Karpas-422 (cell line): ENCODE measurements at regions not wholly inside any gene's neighbourhood (a gene's known extent, or its start where the extent isn't known, plus 50 kb on each side); places are given as distances from the start of the nearest gene placed in this dataset.

Source experiments
- DNase-seq: peaks from one replicate; pipeline ENCODE4 v3.0.0-alpha.2; 2015
- H2AFZ ChIP-seq: fragments of 200-600 bp; sonication (generic); 2 replicates; pipeline ENCODE4 v1.6.1; 2014; ENCODE audit warnings: antibody characterized with exemption, low read length, mixed read lengths
- H3K27ac ChIP-seq: fragments of 200-600 bp; sonication (generic); 2 replicates; pipeline ENCODE4 v1.5.1; 2014; ENCODE audit warnings: mild to moderate bottlenecking, low read length, moderate library complexity
- H3K27me3 ChIP-seq: fragments of 200-600 bp; sonication (generic); 2 replicates; pipeline ENCODE4 v1.6.1; 2014; ENCODE audit warnings: low read length, mixed read lengths
- H3K36me3 ChIP-seq: fragments of 200-600 bp; sonication (generic); 2 replicates; pipeline ENCODE4 v1.6.1; 2014; ENCODE audit warnings: low read length, mixed read lengths; ENCODE audit not compliant: insufficient read depth
- H3K4me1 ChIP-seq: fragments of 200-600 bp; sonication (generic); 2 replicates; pipeline ENCODE4 v1.6.1; 2014; ENCODE audit warnings: mild to moderate bottlenecking, low read length, mixed read lengths
- H3K4me2 ChIP-seq: fragments of 200-600 bp; sonication (generic); 2 replicates; pipeline ENCODE4 v1.6.1; 2014; ENCODE audit warnings: low read length, low read depth, mild to moderate bottlenecking; ENCODE audit not compliant: poor library complexity, severe bottlenecking
- H3K4me3 ChIP-seq: fragments of 200-600 bp; sonication (generic); 2 replicates; pipeline ENCODE4 v1.5.1; 2014; ENCODE audit warnings: mild to moderate bottlenecking, antibody characterized with exemption, low read length, mixed read lengths
- H3K79me2 ChIP-seq: fragments of 200-600 bp; sonication (generic); 2 replicates; pipeline ENCODE4 v1.6.1; 2014; ENCODE audit warnings: mild to moderate bottlenecking, low read length, mixed read lengths
- H3K9ac ChIP-seq: fragments of 200-600 bp; sonication (generic); 2 replicates; pipeline ENCODE4 v1.6.0; 2014; ENCODE audit warnings: low read length
- H3K9me2 ChIP-seq: fragments of 200-600 bp; sonication (generic), shearing (Covaris generic); replicated peaks from 2 replicates; pipeline ENCODE4 v1.6.0; 2014; ENCODE audit warnings: mild to moderate bottlenecking, low read length, moderate library complexity; ENCODE audit not compliant: insufficient read depth
- H3K9me3 ChIP-seq: fragments of 300-700, 200-600 bp; sonication (generic); 2 replicates; pipeline ENCODE4 v1.6.1; 2014; ENCODE audit warnings: low read length, mixed read lengths
- H4K20me1 ChIP-seq: fragments of 200-600 bp; sonication (generic); 2 replicates; pipeline ENCODE4 v1.6.1; 2014; ENCODE audit warnings: mild to moderate bottlenecking, antibody characterized with exemption, low read length, low read depth; ENCODE audit not compliant: insufficient read depth

GRCh38 chr5:168017313-168017712 is 274.1 kb upstream of the WWC1 start:
- Histone ChIP-seq H3K4me2 (no peak overlapping the region), H2AFZ (no peak overlapping the region), H3K9ac (no peak overlapping the region), H3K9me3 (no peaks in the 10 kb centered on the region), H3K79me2 (no peaks in the 10 kb centered on the region), H3K4me3 (no peak overlapping the region), H3K4me1 (no peaks in the 10 kb centered on the region), H3K36me3 (no peaks in the 10 kb centered on the region), H4K20me1 (no peaks in the 10 kb centered on the region), H3K27me3 (no peaks in the 10 kb centered on the region), H3K27ac (no peak overlapping the region), H3K9me2 (no peaks in the 10 kb centered on the region)
- DNase-seq, result no peak

- no peaks in the 10 kb centered on the region for H3K79me2 ChIP-seq
These were observed 272.3 kb upstream of the WWC1 start for GRCh38 chr5:168019143-168019542.

GRCh38 chr5:168020542-168021294 is 270.7 kb upstream of the WWC1 start:
- no peak overlapping the region for H2AFZ ChIP-seq
- no peak overlapping the region for H3K4me2 ChIP-seq
- H3K9me3 ChIP-seq, result no peaks in the 10 kb centered on the region
- no peaks in the 10 kb centered on the region for H3K36me3 ChIP-seq
- H3K9ac ChIP-seq, result no peak overlapping the region
- H3K4me1 ChIP-seq, result no peaks in the 10 kb centered on the region
- no peaks in the 10 kb centered on the region for H3K79me2 ChIP-seq
- no peak overlapping the region for H3K4me3 ChIP-seq
- DNase-seq, result no peak
- H3K27me3 ChIP-seq, result no peaks in the 10 kb centered on the region
- no peaks in the 10 kb centered on the region for H3K9me2 ChIP-seq
- no peak overlapping the region for H3K27ac ChIP-seq
- H4K20me1 ChIP-seq, result no peaks in the 10 kb centered on the region

More at GRCh38 chr5:168019143-168019542, 272.3 kb upstream of the WWC1 start:
- Histone ChIP-seq H3K4me3 (no peak overlapping the region), H3K9ac (no peak overlapping the region), H3K27me3 (no peaks in the 10 kb centered on the region), H3K4me2 (no peak overlapping the region), H3K36me3 (no peaks in the 10 kb centered on the region), H3K9me2 (no peaks in the 10 kb centered on the region), H3K4me1 (no peaks in the 10 kb centered on the region), H3K9me3 (no peaks in the 10 kb centered on the region), H4K20me1 (no peaks in the 10 kb centered on the region), H2AFZ (no peak overlapping the region), H3K27ac (no peak overlapping the region)
- DNase-seq, result no peak

GRCh38 chr5:168022446-168023169 is 268.8 kb upstream of the WWC1 start:
- Histone ChIP-seq H3K79me2 (no peaks in the 10 kb centered on the region), H3K27ac (no peak overlapping the region), H2AFZ (no peak overlapping the region), H4K20me1 (no peaks in the 10 kb centered on the region), H3K4me2 (no peak overlapping the region), H3K9me3 (no peaks in the 10 kb centered on the region), H3K9ac (no peak overlapping the region), H3K36me3 (no peaks in the 10 kb centered on the region), H3K4me1 (no peaks in the 10 kb centered on the region), H3K27me3 (no peaks in the 10 kb centered on the region), H3K4me3 (no peak overlapping the region), H3K9me2 (no peaks in the 10 kb centered on the region)
- no peak for DNase-seq

- Histone ChIP-seq H3K9me2 (no peaks in the 10 kb centered on the region), H3K79me2 (no peaks in the 10 kb centered on the region), H3K9me3 (no peaks in the 10 kb centered on the region), H3K9ac (no peak overlapping the region), H3K4me2 (no peak overlapping the region), H3K27ac (no peak overlapping the region), H4K20me1 (no peaks in the 10 kb centered on the region), H3K27me3 (no peaks in the 10 kb centered on the region), H3K36me3 (no peaks in the 10 kb centered on the region), H3K4me1 (no peaks in the 10 kb centered on the region), H3K4me3 (no peak overlapping the region), H2AFZ (no peak overlapping the region)
- no peak for DNase-seq
These were observed 268.3 kb upstream of the WWC1 start for GRCh38 chr5:168023191-168023590.

- Histone ChIP-seq H3K4me2 (no peak overlapping the region), H3K9ac (no peak overlapping the region), H3K4me1 (no peaks in the 10 kb centered on the region), H3K9me2 (no peaks in the 10 kb centered on the region), H3K9me3 (no peaks in the 10 kb centered on the region), H3K27me3 (no peaks in the 10 kb centered on the region), H2AFZ (no peak overlapping the region), H3K36me3 (no peaks in the 10 kb centered on the region), H3K79me2 (no peaks in the 10 kb centered on the region), H3K27ac (no peak overlapping the region), H4K20me1 (no peaks in the 10 kb centered on the region), H3K4me3 (no peak overlapping the region)
- no peak for DNase-seq
These were observed 267.1 kb upstream of the WWC1 start for GRCh38 chr5:168024306-168024705.

- Histone ChIP-seq H3K4me2 (no peak overlapping the region), H3K9me3 (no peaks in the 10 kb centered on the region), H3K36me3 (no peaks in the 10 kb centered on the region), H3K9me2 (no peaks in the 10 kb centered on the region), H3K4me3 (no peak overlapping the region), H3K79me2 (no peaks in the 10 kb centered on the region), H2AFZ (no peak overlapping the region), H3K27ac (no peak overlapping the region), H3K4me1 (no peaks in the 10 kb centered on the region), H3K9ac (no peak overlapping the region), H3K27me3 (no peaks in the 10 kb centered on the region), H4K20me1 (no peaks in the 10 kb centered on the region)
- DNase-seq, result no peak
These were observed 264.4 kb upstream of the WWC1 start for GRCh38 chr5:168027007-168027406.

GRCh38 chr5:168030912-168031311 is 260.5 kb upstream of the WWC1 start:
- no peak overlapping the region for H3K4me3 ChIP-seq
- H2AFZ ChIP-seq, result no peak overlapping the region
- H3K4me1 ChIP-seq, result no peaks in the 10 kb centered on the region
- no peaks in the 10 kb centered on the region for H3K9me3 ChIP-seq
- H3K9me2 ChIP-seq, result no peaks in the 10 kb centered on the region
- no peaks in the 10 kb centered on the region for H4K20me1 ChIP-seq
- no peaks in the 10 kb centered on the region for H3K79me2 ChIP-seq
- H3K4me2 ChIP-seq, result no peak overlapping the region
- no peaks in the 10 kb centered on the region for H3K36me3 ChIP-seq
- DNase-seq, result no peak
- H3K27ac ChIP-seq, result no peak overlapping the region
- H3K27me3 ChIP-seq, result no peaks in the 10 kb centered on the region
- H3K9ac ChIP-seq, result no peak overlapping the region
